H9 (cell line): ENCODE measurements at regions not wholly inside any gene's neighbourhood (a gene's known extent, or its start where the extent isn't known, plus 50 kb on each side); places are given as distances from the start of the nearest gene placed in this dataset.

Experiments used
- DNase-seq: peaks from one replicate; pipeline ENCODE4 v3.0.0-alpha.2; 2017
- H2AFZ ChIP-seq: one replicate; pipeline ENCODE4 v1.6.1; 2013; ENCODE audit warnings: mild to moderate bottlenecking, low read length, control low read depth, moderate library complexity
- H2AK5ac ChIP-seq: 2 replicates; pipeline ENCODE4 v1.6.1; 2013; ENCODE audit warnings: low read length, control low read depth, mixed read lengths; ENCODE audit not compliant: insufficient read length
- H2BK120ac ChIP-seq: one replicate; pipeline ENCODE4 v1.6.1; 2013; ENCODE audit warnings: low read depth, mild to moderate bottlenecking, low read length, control low read depth, inconsistent platforms; ENCODE audit not compliant: poor library complexity, severe bottlenecking
- H2BK12ac ChIP-seq: 2 replicates; pipeline ENCODE4 v1.6.1; 2013; ENCODE audit warnings: low read length, control low read depth, mixed read lengths, low read depth; ENCODE audit not compliant: insufficient read length
- H2BK15ac ChIP-seq: 2 replicates; pipeline ENCODE4 v1.6.1; 2013; ENCODE audit warnings: low read depth, low read length, control low read depth
- H2BK20ac ChIP-seq: one replicate; pipeline ENCODE4 v1.6.1; 2013; ENCODE audit warnings: low read depth, mild to moderate bottlenecking, low read length, control low read depth, inconsistent platforms; ENCODE audit not compliant: poor library complexity, severe bottlenecking
- H2BK5ac ChIP-seq: 2 replicates; pipeline ENCODE4 v1.6.1; 2013; ENCODE audit warnings: low read length, control low read depth, mixed read lengths; ENCODE audit not compliant: insufficient read length
- H3K14ac ChIP-seq: 2 replicates; pipeline ENCODE4 v1.6.1; 2013; ENCODE audit warnings: low read length, control low read depth; ENCODE audit not compliant: insufficient read depth
- H3K18ac ChIP-seq: 2 replicates; pipeline ENCODE4 v1.6.1; 2013; ENCODE audit warnings: low read depth, mild to moderate bottlenecking, mixed read lengths, low read length, control low read depth; ENCODE audit not compliant: insufficient read length
- H3K23ac ChIP-seq: 2 replicates; pipeline ENCODE4 v1.6.1; 2013; ENCODE audit warnings: low read length, control low read depth, mixed read lengths, low read depth; ENCODE audit not compliant: insufficient read length
- H3K23me2 ChIP-seq: 2 replicates; pipeline ENCODE4 v1.6.1; 2013; ENCODE audit warnings: low read depth, mild to moderate bottlenecking, mixed read lengths, low read length, control low read depth; ENCODE audit not compliant: insufficient read length, poor library complexity, severe bottlenecking
- H3K27ac ChIP-seq: 2 replicates; pipeline ENCODE4 v1.5.1; 2013; ENCODE audit warnings: low read length, control low read depth, mixed read lengths, low read depth; ENCODE audit not compliant: insufficient read length
- H3K27me3 ChIP-seq: 2 replicates; pipeline ENCODE4 v1.6.1; 2013; ENCODE audit warnings: low read length, control low read depth, inconsistent platforms; ENCODE audit not compliant: insufficient read depth
- H3K4ac ChIP-seq: 2 replicates; pipeline ENCODE4 v1.6.1; 2013; ENCODE audit warnings: low read depth, mild to moderate bottlenecking, control low read depth, inconsistent platforms, low read length, moderate library complexity
- H3K4me1 ChIP-seq: 2 replicates; pipeline ENCODE4 v1.6.1; 2013; ENCODE audit warnings: low read length, control low read depth, inconsistent platforms; ENCODE audit not compliant: insufficient read depth
- H3K4me2 ChIP-seq: 2 replicates; pipeline ENCODE4 v1.6.1; 2013; ENCODE audit warnings: low read length, control low read depth, mixed read lengths; ENCODE audit not compliant: insufficient read length, insufficient read depth
- H3K56ac ChIP-seq: 2 replicates; pipeline ENCODE4 v1.6.1; 2013; ENCODE audit warnings: low read depth, mild to moderate bottlenecking, mixed read lengths, low read length, control low read depth; ENCODE audit not compliant: insufficient read length
- H3K79me1 ChIP-seq: 2 replicates; pipeline ENCODE4 v1.6.1; 2013; ENCODE audit warnings: low read depth, mild to moderate bottlenecking, moderate library complexity, low read length, control low read depth, inconsistent platforms; ENCODE audit not compliant: insufficient read depth, poor library complexity, severe bottlenecking
- H3K79me2 ChIP-seq: 2 replicates; pipeline ENCODE4 v1.6.1; 2013; ENCODE audit warnings: low read length, control low read depth, inconsistent platforms; ENCODE audit not compliant: insufficient read depth
- H3K9ac ChIP-seq: 2 replicates; pipeline ENCODE4 v1.6.1; 2013; ENCODE audit warnings: low read length, control low read depth, mixed read lengths; ENCODE audit not compliant: insufficient read length; ENCODE audit errors: extremely low read depth
- H3K9me3 ChIP-seq: one replicate; pipeline ENCODE4 v1.6.1; 2013; ENCODE audit warnings: low read depth, low read length, inconsistent platforms; ENCODE audit not compliant: control insufficient read depth
- H3T11ph ChIP-seq: one replicate; pipeline ENCODE4 v1.6.1; 2013; ENCODE audit warnings: mild to moderate bottlenecking, low read length, control low read depth, inconsistent platforms
- H4K20me1 ChIP-seq: one replicate; pipeline ENCODE4 v1.6.1; 2013; ENCODE audit not compliant: control insufficient read depth, insufficient read length, insufficient read depth
- H4K5ac ChIP-seq: 2 replicates; pipeline ENCODE4 v1.6.1; 2013; ENCODE audit warnings: low read depth, mild to moderate bottlenecking, mixed read lengths, low read length, control low read depth; ENCODE audit not compliant: insufficient read length
- H4K8ac ChIP-seq: replicated peaks from 2 replicates; pipeline ENCODE4 v1.6.1; 2013; ENCODE audit warnings: low read length, control low read depth, mixed read lengths, low read depth; ENCODE audit not compliant: insufficient read length
- H4K91ac ChIP-seq: 2 replicates; pipeline ENCODE4 v1.6.1; 2013; ENCODE audit warnings: low read depth, mild to moderate bottlenecking, moderate library complexity, mixed read lengths, low read length, control low read depth; ENCODE audit not compliant: insufficient read length
- H3K27ac Mint-ChIP-seq, 3 experiments: 2 replicates in 2 of 3; 3 replicates in 1 of 3; pipeline ENCODE4 v1.8.0; 2020 to 2021; ENCODE audit warnings: mixed read lengths in 3 of 3, mild to moderate bottlenecking in 1 of 3, moderate library complexity in 1 of 3
- H3K27me3 Mint-ChIP-seq: 2 replicates; pipeline ENCODE4 v1.8.0; 2021; ENCODE audit warnings: low read depth, mild to moderate bottlenecking, moderate library complexity, mixed read lengths
- H3K36me3 Mint-ChIP-seq, 3 experiments: 2 replicates in 2 of 3; 3 replicates in 1 of 3; pipeline ENCODE4 v1.8.0; 2020 to 2021; ENCODE audit warnings: low read depth in 3 of 3, mixed read lengths in 3 of 3; ENCODE audit not compliant: insufficient read depth in 1 of 3
- H3K4me1 Mint-ChIP-seq, 2 experiments: 2 replicates each; pipeline ENCODE4 v1.8.0; 2020; ENCODE audit warnings: mixed read lengths in 2 of 2
- H3K4me3 Mint-ChIP-seq, 2 experiments: 2 replicates in 1 of 2; 3 replicates in 1 of 2; pipeline ENCODE4 v1.8.0; 2020 to 2021; ENCODE audit warnings: mild to moderate bottlenecking in 2 of 2, mixed read lengths in 2 of 2, moderate library complexity in 1 of 2
- H3K9me3 Mint-ChIP-seq, 2 experiments: 2 replicates in 1 of 2; 3 replicates in 1 of 2; pipeline ENCODE4 v1.8.0; 2020; ENCODE audit warnings: mild to moderate bottlenecking in 2 of 2, mixed read lengths in 2 of 2, moderate library complexity in 1 of 2
- WGBS: extraction: QIAGEN DNeasy Blood & Tissue Kit; methylation state at CpG from one replicate; pipeline ENCODE4 v1.1.7; 2013; ENCODE audit warnings: missing lambda C conversion rate, low lambda C conversion rate, mixed read lengths; ENCODE audit not compliant: insufficient read length; ENCODE audit errors: extremely low coverage; 5-methylcytosine and 5-hydroxymethylcytosine counted together
- TF ChIP-seq, protein P1 (sequence below): fragments of 200-600 bp; sonication (generic); conservative IDR thresholded peaks from 3 replicates; pipeline ENCODE4 v1.8.0; 2021; ENCODE audit warnings: antibody characterized with exemption, mild to moderate bottlenecking

DNA sequence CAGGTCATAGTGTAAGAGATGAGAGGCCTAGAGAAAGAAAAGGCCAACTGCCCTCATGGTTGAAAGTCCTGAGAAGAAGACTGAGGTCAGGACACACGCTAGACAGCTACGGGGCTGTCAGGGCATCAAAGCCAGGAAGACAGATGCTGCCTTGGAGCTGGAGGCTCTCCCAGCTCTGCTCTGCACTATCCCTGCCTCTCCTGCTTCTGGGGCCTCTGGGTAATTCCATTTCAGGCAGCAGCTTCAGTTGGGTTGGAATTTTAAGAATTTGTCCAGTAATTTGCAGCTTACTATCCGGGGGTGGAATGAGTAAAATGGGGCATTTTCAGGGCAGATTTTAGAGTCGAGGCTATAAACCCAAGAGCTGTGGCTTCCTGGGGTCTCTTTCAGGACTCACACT lies 76.2 kb upstream of the CTAGE1 start:
- no peak overlapping the region for H3K23ac ChIP-seq
- Mint-ChIP-seq H3K9me3 (peaks cover 13 to 16% of the 10 kb centered on the region in 2 experiments; a peak in 4 of 5 replicates), H3K27me3 (0 out of 2 replicates have a peak, but pooled peaks cover 2% of the 10 kb centered on the region), H3K4me3 (no peak overlapping the region), H3K36me3 (peaks cover 0 to 2% (median 0%) of the 10 kb centered on the region in 3 experiments; a peak in 2 of 7 replicates), H3K27ac (no peak overlapping the region), H3K4me1 (peaks cover under 1 to 5% of the 10 kb centered on the region in 2 experiments; a peak in 1 of 4 replicates)
- H2BK5ac ChIP-seq, result no peak overlapping the region
- no peak overlapping the region for H3K18ac ChIP-seq
- H4K91ac ChIP-seq, result no peak overlapping the region
- H3K56ac ChIP-seq, result no peak overlapping the region
- no peaks in the 10 kb centered on the region for H4K20me1 ChIP-seq
- no peaks in the 10 kb centered on the region for H3K79me1 ChIP-seq
- no peaks in the 10 kb centered on the region for H3K27me3 ChIP-seq
- H3K4me1 ChIP-seq, result no peaks in the 10 kb centered on the region
- no peak for DNase-seq
- H2AK5ac ChIP-seq, result no peak overlapping the region
- H3K9ac ChIP-seq, result no peak overlapping the region
- H4K5ac ChIP-seq, result no peak overlapping the region
- no peak overlapping the region for H4K8ac ChIP-seq
- no peak overlapping the region for H2BK20ac ChIP-seq
- H3K9me3 ChIP-seq, result no peaks in the 10 kb centered on the region
- no peak overlapping the region for H3T11ph ChIP-seq
- H2AFZ ChIP-seq, result no peak overlapping the region
- H3K27ac ChIP-seq, result no peak overlapping the region
- TF ChIP-seq, protein P1, sequence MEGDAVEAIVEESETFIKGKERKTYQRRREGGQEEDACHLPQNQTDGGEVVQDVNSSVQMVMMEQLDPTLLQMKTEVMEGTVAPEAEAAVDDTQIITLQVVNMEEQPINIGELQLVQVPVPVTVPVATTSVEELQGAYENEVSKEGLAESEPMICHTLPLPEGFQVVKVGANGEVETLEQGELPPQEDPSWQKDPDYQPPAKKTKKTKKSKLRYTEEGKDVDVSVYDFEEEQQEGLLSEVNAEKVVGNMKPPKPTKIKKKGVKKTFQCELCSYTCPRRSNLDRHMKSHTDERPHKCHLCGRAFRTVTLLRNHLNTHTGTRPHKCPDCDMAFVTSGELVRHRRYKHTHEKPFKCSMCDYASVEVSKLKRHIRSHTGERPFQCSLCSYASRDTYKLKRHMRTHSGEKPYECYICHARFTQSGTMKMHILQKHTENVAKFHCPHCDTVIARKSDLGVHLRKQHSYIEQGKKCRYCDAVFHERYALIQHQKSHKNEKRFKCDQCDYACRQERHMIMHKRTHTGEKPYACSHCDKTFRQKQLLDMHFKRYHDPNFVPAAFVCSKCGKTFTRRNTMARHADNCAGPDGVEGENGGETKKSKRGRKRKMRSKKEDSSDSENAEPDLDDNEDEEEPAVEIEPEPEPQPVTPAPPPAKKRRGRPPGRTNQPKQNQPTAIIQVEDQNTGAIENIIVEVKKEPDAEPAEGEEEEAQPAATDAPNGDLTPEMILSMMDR, result no peak
- no peak overlapping the region for H3K14ac ChIP-seq
- H2BK15ac ChIP-seq, result no peak overlapping the region
- no CpG with 5 or more reads among the region's 4 CpGs for WGBS
- no peaks in the 10 kb centered on the region for H3K23me2 ChIP-seq
- H2BK12ac ChIP-seq, result no peak overlapping the region
- no peak overlapping the region for H3K4me2 ChIP-seq
- H3K79me2 ChIP-seq, result no peaks in the 10 kb centered on the region
- H2BK120ac ChIP-seq, result no peak overlapping the region
- no peak overlapping the region for H3K4ac ChIP-seq
